Ovary (tissue), 7 donors: ENCODE measurements at regions not wholly inside any gene's neighbourhood (a gene's known extent, or its start where the extent isn't known, plus 50 kb on each side); places are given as distances from the start of the nearest gene placed in this dataset.

Experiments used
- DNase-seq, 5 donors: peaks; one replicate each; pipeline ENCODE4 v3.0.0-alpha.2; 2019 to 2020
- H3K27ac ChIP-seq, 2 donors: fragments of 200-600 bp; one replicate each; pipeline versions ENCODE4 v1.5.1 to v1.8.0; 2019 to 2022
- H3K27me3 ChIP-seq: fragments of 200-600 bp; one replicate; pipeline ENCODE4 v1.8.0; 2022
- H3K36me3 ChIP-seq: fragments of 200-600 bp; sonication (generic); one replicate; pipeline ENCODE4 v1.5.1; 2019
- H3K4me1 ChIP-seq: one replicate; pipeline ENCODE4 v1.8.1; 2013; ENCODE audit warnings: mild to moderate bottlenecking, moderate library complexity; ENCODE audit not compliant: insufficient read depth
- H3K4me3 ChIP-seq: fragments of 200-600 bp; sonication (generic); one replicate; pipeline ENCODE4 v1.5.1; 2017
- H3K9me3 ChIP-seq, 2 donors: fragments of 200-600 bp in 1 of 2; sonication (generic) in 1 of 2; one replicate each; pipeline versions ENCODE4 v1.5.1 to v1.8.1; 2013 to 2019; ENCODE audit warnings: mild to moderate bottlenecking in 1 of 2, moderate library complexity in 1 of 2
- EP300 ChIP-seq: sonication (generic); formaldehyde crosslinking; IDR thresholded peaks from one replicate; pipeline ENCODE4 v1.6.1; 2017; ENCODE audit warnings: antibody characterized with exemption
- POLR2A ChIP-seq: fragments of 450-650 bp; IDR thresholded peaks from one replicate; pipeline ENCODE4 v1.6.1; 2017; ENCODE audit warnings: antibody characterized with exemption, mild to moderate bottlenecking, moderate library complexity
- WGBS, 3 donors: extraction: QIAGEN DNeasy Blood & Tissue Kit in 1 of 3; methylation state at CpG; one replicate each; pipeline versions ENCODE4 v1.1.5 to v1.1.7; 2013 to 2017; 5-methylcytosine and 5-hydroxymethylcytosine counted together
- intact Hi-C, 4 donors: fragments of 100-400 bp; cut with DNase I; formaldehyde crosslinking; loops; one replicate each; pipeline versions ENCODE4 v1.11.0 to v1.15.1; 2022 to 2023
- TF ChIP-seq, protein P1 (sequence below), 3 donors: fragments of 450-650 bp in 2 of 3; fragments of 200-600 bp in 1 of 3; IDR thresholded peaks; one replicate each; pipeline versions ENCODE4 v1.5.1 to v1.8.0; 2016 to 2022; ENCODE audit warnings: antibody characterized with exemption in 3 of 3, mild to moderate bottlenecking in 1 of 3
- donor health status: DM: no; HTN: no; CAD: no; lungs with moderate emphysema.
- donor health status: DM: no; HTN: no; CAD: no.
- donor health status: Bipolar disorder and iron deficiency.
- donor health status: DM: no; HTN: no; CAD: no.
- donor health status: DM: yes; HTN: yes; CAD: no.

DNA sequence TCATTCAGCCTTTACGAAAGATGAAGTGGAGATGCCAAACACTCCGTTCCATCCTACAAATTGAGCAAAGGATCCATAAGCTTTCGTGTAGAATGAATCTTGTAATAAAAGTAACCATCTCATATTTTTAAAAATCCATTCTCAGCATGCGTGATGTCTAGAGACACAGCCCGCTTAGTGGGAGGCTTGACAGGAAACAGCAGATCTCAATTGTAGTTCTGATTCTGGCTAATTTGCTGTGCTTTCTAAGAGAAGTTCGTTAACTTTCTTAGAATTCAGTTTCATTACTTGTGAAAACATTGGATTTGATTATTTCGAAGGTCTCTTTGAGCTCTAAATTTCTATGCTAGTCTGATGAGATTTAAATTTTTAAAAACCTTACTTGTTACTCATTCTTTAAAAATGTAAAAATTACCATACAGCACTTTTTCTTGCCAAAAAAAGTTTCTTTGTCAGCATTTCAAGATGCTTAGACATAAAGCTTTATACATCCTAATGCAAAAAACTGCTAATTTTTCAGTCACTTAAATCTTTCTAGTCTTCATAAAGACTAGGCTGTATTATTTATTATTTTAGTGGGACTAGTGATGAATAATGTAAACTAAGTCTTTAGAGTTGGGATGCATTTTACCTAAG lies 66.9 kb upstream of the NEIL3 start:
- no peaks in the 10 kb centered on the region for H3K27me3 ChIP-seq
- DNase-seq: no peak
- H3K36me3 ChIP-seq: no peaks in the 10 kb centered on the region
- intact Hi-C loops: no loop called here
- H3K27ac ChIP-seq: no peak overlapping the region
- TF ChIP-seq EP300 (no peak), POLR2A (no peak)
- TF ChIP-seq, protein P1, sequence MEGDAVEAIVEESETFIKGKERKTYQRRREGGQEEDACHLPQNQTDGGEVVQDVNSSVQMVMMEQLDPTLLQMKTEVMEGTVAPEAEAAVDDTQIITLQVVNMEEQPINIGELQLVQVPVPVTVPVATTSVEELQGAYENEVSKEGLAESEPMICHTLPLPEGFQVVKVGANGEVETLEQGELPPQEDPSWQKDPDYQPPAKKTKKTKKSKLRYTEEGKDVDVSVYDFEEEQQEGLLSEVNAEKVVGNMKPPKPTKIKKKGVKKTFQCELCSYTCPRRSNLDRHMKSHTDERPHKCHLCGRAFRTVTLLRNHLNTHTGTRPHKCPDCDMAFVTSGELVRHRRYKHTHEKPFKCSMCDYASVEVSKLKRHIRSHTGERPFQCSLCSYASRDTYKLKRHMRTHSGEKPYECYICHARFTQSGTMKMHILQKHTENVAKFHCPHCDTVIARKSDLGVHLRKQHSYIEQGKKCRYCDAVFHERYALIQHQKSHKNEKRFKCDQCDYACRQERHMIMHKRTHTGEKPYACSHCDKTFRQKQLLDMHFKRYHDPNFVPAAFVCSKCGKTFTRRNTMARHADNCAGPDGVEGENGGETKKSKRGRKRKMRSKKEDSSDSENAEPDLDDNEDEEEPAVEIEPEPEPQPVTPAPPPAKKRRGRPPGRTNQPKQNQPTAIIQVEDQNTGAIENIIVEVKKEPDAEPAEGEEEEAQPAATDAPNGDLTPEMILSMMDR (IDR thresholded peaks at IDR 0.05): no peak
- 75 to 78% (median 77%) methylated on average over 7 of the region's 7 CpGs for WGBS, 3 donors
- H3K4me1 ChIP-seq: peaks cover 2% of the 10 kb centered on the region
- no peak overlapping the region for H3K4me3 ChIP-seq
- no peaks in the 10 kb centered on the region for H3K9me3 ChIP-seq

DNA sequence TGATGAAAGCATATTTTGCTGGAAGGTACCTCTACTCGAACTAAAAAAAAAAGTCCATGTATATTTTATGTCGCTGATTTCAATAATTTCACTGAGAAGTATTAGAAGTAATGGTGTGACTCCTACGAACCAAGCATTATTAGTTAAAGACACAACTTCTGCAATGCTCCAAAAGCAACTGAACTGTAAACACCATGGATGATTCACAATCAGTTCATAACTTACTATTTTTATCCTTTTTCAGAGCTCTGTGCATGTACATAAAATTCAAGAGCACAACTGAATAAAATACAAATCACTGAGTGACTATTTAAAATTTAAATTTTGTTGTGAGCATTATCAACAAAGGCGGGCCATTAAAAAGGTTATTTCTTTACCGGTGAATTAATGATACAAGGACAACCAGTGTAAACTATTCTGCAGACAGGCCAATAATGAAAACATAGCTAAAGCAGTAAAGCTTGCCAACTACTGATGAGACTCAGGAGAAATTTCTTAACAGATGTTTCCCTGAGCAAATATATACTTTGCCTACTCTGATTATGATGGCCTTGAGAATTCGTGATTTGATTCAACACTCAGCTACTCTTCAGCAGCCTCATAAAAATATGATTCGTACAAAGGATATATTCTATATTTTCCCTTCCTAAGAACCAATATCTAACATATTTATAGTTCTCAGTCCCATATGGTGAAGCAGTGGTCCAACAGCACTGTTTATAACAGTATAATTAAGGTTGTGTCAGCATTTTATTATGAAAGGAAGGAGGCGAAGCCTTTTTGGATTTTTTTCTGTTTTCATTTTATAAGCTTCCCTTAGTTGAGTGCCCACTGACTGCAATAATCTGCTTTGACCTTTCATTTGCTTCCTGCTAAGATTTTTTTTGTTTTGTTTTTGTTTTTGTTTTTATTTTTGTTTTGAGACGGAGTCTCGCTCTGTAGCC lies 62.8 kb upstream of the NEIL3 start:
- DNase-seq: no peak
- H3K4me3 ChIP-seq: no peak overlapping the region
- no peaks in the 10 kb centered on the region for H3K36me3 ChIP-seq
- H3K27me3 ChIP-seq: no peaks in the 10 kb centered on the region
- intact Hi-C loops: no loop called here
- WGBS, 3 donors: 18 to 37% (median 24%) methylated on average over 10 of the region's 10 CpGs
- TF ChIP-seq, protein P1 (IDR thresholded peaks at IDR 0.05): no peak
- TF ChIP-seq EP300 (no peak), POLR2A (no peak)
- H3K9me3 ChIP-seq: no peaks in the 10 kb centered on the region
- H3K4me1 ChIP-seq: peaks cover 2% of the 10 kb centered on the region
- no peak overlapping the region for H3K27ac ChIP-seq

DNA sequence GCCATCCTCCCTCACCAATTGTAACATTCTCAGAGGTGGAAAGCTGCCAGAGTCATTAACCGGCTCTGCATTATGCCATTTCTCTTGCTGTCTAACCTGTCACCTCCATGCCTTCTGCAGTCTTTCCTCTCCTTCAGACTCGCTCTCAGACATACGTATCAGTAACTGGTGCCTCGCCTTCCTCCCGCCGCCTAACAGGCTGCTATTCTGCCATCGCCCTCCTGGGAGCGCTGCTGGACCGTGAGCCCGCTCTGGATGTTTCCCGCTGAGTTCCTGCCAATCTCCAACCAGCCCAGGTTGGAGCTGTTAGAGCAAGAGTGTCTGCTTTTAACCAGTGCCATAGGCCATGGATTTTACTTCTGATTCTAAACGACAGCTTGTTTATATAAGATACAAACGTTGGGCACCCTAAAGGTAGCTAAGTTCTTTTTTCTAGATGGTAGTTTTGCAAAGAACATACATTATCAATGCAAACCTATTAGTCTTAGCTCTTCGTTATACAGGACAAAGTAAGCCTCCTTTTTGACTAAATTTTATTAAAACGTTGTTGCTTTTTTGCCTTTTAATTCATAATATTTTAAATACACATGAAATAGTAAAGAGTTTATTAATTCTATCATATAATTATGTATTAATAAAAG lies 59.5 kb upstream of the NEIL3 start:
- intact Hi-C loops: no loop called here

DNA sequence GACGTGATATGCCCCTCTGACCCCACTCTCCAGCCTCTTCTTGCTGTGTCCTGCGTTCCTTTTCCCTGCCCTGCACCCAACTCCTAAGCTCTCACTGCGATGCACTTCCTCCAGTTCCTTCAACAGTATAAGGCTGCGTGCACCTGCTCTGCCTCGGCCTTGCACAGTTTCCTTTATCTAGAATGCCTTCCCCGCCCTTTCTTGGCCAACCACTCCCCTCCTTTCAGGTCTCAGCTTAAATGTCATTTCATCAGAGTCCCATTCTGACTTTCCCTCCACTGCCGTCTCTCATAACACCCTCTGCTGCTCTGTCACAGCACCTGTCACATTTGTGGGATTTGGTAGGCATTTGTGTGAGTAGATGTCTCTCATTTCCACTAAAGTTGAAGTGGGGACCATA lies 58.4 kb upstream of the NEIL3 start:
- 60 to 68% (median 67%) methylated on average over 7 of the region's 7 CpGs for WGBS, 3 donors
- Histone ChIP-seq H3K27me3 (no peaks in the 10 kb centered on the region), H3K4me3 (no peak overlapping the region), H3K27ac (no peak overlapping the region), H3K9me3 (no peaks in the 10 kb centered on the region), H3K4me1 (no peaks in the 10 kb centered on the region), H3K36me3 (no peaks in the 10 kb centered on the region)
- DNase-seq: no peak
- TF ChIP-seq, protein P1 (IDR thresholded peaks at IDR 0.05): no peak
- TF ChIP-seq EP300 (no peak), POLR2A (no peak)
- intact Hi-C loops: no loop called here

More for the DNA sequence above, 59.5 kb upstream of the NEIL3 start:
- Histone ChIP-seq H3K27me3 (no peaks in the 10 kb centered on the region), H3K4me3 (no peak overlapping the region), H3K4me1 (peaks cover 2% of the 10 kb centered on the region), H3K27ac (no peak overlapping the region), H3K36me3 (no peaks in the 10 kb centered on the region), H3K9me3 (no peaks in the 10 kb centered on the region)
- TF ChIP-seq, protein P1 (IDR thresholded peaks at IDR 0.05): peak; percentile 10 to 30 (median 23)
- no peak for TF ChIP-seq EP300
- 12 to 18% (median 17%) methylated on average over 15 of the region's 15 CpGs for WGBS, 3 donors
- DNase-seq: peak; percentile 18 to 69 (median 30)
